GDM1 (cell line): ENCODE measurements at regions not wholly inside any gene's neighbourhood (a gene's known extent, or its start where the extent isn't known, plus 50 kb on each side); places are given as distances from the start of the nearest gene placed in this dataset.
"Not testable (repeated sequence)": the region's sequence is repeated elsewhere in the genome, so short reads cannot be mapped to it uniquely, and the experiment has no call there.

Experiments used
- DNase-seq: peaks from one replicate; lab custom pipeline; 2025; lab: John Stamatoyannopoulos, UW

- no peak for DNase-seq
Measured at GRCh38 chr10:119996944-119997343, 104.4 kb downstream of the SEC23IP start.

GRCh38 chr10:119997429-119997828, 104.9 kb downstream of the SEC23IP start:
- no peak for DNase-seq

GRCh38 chr10:120002785-120003184, 110.3 kb downstream of the SEC23IP start:
- no peak for DNase-seq

GRCh38 chr10:120005207-120006201, 113.0 kb downstream of the SEC23IP start:
- DNase-seq = no peak

- no peak for DNase-seq
Measured at GRCh38 chr10:120007261-120007660, 114.7 kb downstream of the SEC23IP start.

GRCh38 chr10:120011359-120012130, 119.0 kb downstream of the SEC23IP start:
- no peak for DNase-seq

- no peak for DNase-seq
Measured at GRCh38 chr10:120012131-120012400, 119.5 kb downstream of the SEC23IP start.

GRCh38 chr10:120012566-120012965, 120.0 kb downstream of the SEC23IP start:
- no peak for DNase-seq

- DNase-seq = no peak
Measured at GRCh38 chr10:120014031-120014430, 121.5 kb downstream of the SEC23IP start.

GRCh38 chr10:120015064-120015463, 122.5 kb downstream of the SEC23IP start:
- no peak for DNase-seq

GRCh38 chr10:120016906-120017305, 124.4 kb downstream of the SEC23IP start:
- no peak for DNase-seq

GRCh38 chr10:120017733-120018417, 125.3 kb downstream of the SEC23IP start:
- DNase-seq = no peak

- DNase-seq = no peak
Measured at GRCh38 chr10:120018695-120019094, 126.2 kb downstream of the SEC23IP start.

- no peak for DNase-seq
Measured at GRCh38 chr10:120019568-120019967, 127.0 kb downstream of the SEC23IP start.

- no peak for DNase-seq
Measured at GRCh38 chr10:120022357-120022756, 129.8 kb downstream of the SEC23IP start.

GRCh38 chr10:120034236-120034635, 141.7 kb downstream of the SEC23IP start:
- DNase-seq = no peak

GRCh38 chr10:120039046-120039445, 146.5 kb downstream of the SEC23IP start:
- DNase-seq = no peak

- DNase-seq = no peak
Measured at GRCh38 chr10:120039826-120040225, 147.3 kb downstream of the SEC23IP start.

GRCh38 chr10:120041807-120042559, 149.5 kb downstream of the SEC23IP start:
- DNase-seq = no peak

GRCh38 chr10:120042705-120043104, 150.2 kb downstream of the SEC23IP start:
- no peak for DNase-seq

GRCh38 chr10:120047373-120047772, 154.8 kb downstream of the SEC23IP start:
- DNase-seq = not testable (repeated sequence)

- DNase-seq = no peak
Measured at GRCh38 chr10:120047926-120048325, 155.4 kb downstream of the SEC23IP start.
